ENCODE measurements at regions not wholly inside any gene's neighbourhood (a gene's known extent, or its start where the extent isn't known, plus 50 kb on each side); places are given as distances from the start of the nearest gene placed in this dataset.

DNA sequence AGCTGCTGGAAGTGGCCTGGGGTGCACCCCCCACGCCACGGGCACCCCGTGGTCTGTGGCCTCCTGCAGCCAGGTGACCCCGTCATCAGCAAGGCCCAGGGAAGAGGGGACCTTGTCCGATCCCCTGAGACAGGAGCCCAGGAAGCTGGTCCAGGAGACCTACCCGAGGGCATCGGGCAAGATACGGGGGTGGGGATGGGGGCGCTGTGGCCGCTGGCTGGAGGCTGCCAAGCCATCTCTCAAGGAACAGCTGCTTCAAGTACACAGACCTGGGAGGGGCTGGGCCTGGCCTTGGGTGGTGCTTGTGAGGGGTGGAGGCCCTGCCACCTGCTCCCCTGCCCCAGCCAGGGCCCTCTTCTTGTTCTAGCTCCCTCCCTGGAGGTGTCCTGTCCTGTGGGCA, 1272.1 kb downstream of the BRD1 start:
- no peak for TF ChIP-seq EZH2 (IDR thresholded peaks at IDR 0.05)
- no peak for TF ChIP-seq FOXP2 (optimal IDR thresholded peaks at IDR 0.05; ENCODE audit: control extremely low read depth, extremely low read length, insufficient read depth)
- no peak for TF ChIP-seq POLR2AphosphoS5 (IDR thresholded peaks at IDR 0.05; ENCODE audit: borderline replicate concordance, low read depth, low read length)
